GM13976 (cell line): ENCODE measurements at regions not wholly inside any gene's neighbourhood (a gene's known extent, or its start where the extent isn't known, plus 50 kb on each side); places are given as distances from the start of the nearest gene placed in this dataset.

Experiments used
- DNase-seq: peaks from one replicate; pipeline ENCODE4 v3.0.0; 2012; ENCODE audit warnings: low spot score
- CTCF ChIP-seq: IDR thresholded peaks from 2 replicates; pipeline ENCODE4 v1.5.1; 2012; ENCODE audit warnings: borderline replicate concordance, mild to moderate bottlenecking; ENCODE audit not compliant: insufficient read depth; ENCODE audit errors: extremely low read depth, missing control alignments, control extremely low read depth
- in situ Hi-C: fragments of 300-500 bp; cut with MboI; formaldehyde crosslinking; loops from one replicate; pipeline ENCODE4 v1.12.0; 2022; ENCODE audit warnings: low sequenced_read_pairs, mixed read lengths, inconsistent platforms; ENCODE audit not compliant: unreplicated experiment

GRCh38 chr2:118505436-118505835 is 342.0 kb downstream of the EN1 start:
- in situ Hi-C loops: no loop called here
- no peak for TF ChIP-seq CTCF

GRCh38 chr2:118502106-118502505 is 345.3 kb downstream of the EN1 start:
- no peak for TF ChIP-seq CTCF
- in situ Hi-C loops: no loop called here
- no peak for DNase-seq

More at GRCh38 chr2:118505436-118505835, 342.0 kb downstream of the EN1 start:
- DNase-seq: no peak

GRCh38 chr2:118498943-118499342 is 348.5 kb downstream of the EN1 start:
- in situ Hi-C loops: no loop called here
- no peak for DNase-seq
- no peak for TF ChIP-seq CTCF

GRCh38 chr2:118496870-118497611 is 350.4 kb downstream of the EN1 start:
- DNase-seq: no peak
- no peak for TF ChIP-seq CTCF
- in situ Hi-C loops: no loop called here

- TF ChIP-seq CTCF: no peak
- DNase-seq: no peak
- in situ Hi-C loops: no loop called here
These were observed 351.0 kb downstream of the EN1 start for GRCh38 chr2:118496467-118496866.

GRCh38 chr2:118495290-118495689 is 352.2 kb downstream of the EN1 start:
- TF ChIP-seq CTCF: no peak
- in situ Hi-C loops: no loop called here
- DNase-seq: no peak
